A549 (cell line): ENCODE measurements at regions not wholly inside any gene's neighbourhood (a gene's known extent, or its start where the extent isn't known, plus 50 kb on each side); places are given as distances from the start of the nearest gene placed in this dataset.

Experiments
- ATAC-seq, 2 experiments: fragments of 200-7000 bp in 1 of 2; fragments of >200 bp in 1 of 2; cut with Nextera tagmentation in 1 of 2; cut with Tn5 transposase in 1 of 2; 3 replicates each; pipeline versions ENCODE4 v1.8.0 to v1.9.1; 2018 to 2020; ENCODE audit warnings: mild to moderate bottlenecking in 1 of 2, moderate library complexity in 1 of 2
- CTCF ChIA-PET: fragments of 300-600 bp; sonication (Branson Sonifier 250); formaldehyde crosslinking; extraction: SDS; loops from one replicate; lab custom pipeline; 2021; ENCODE audit warnings: antibody characterized with exemption, inconsistent platforms; lab: Yijun Ruan, JAX
- POLR2A ChIA-PET: fragments of 350-600 bp; formaldehyde crosslinking; extraction: SDS; loops from one replicate; lab custom pipeline; 2021; ENCODE audit warnings: antibody characterized with exemption, inconsistent platforms; lab: Yijun Ruan, JAX
- DNase-seq, 2 experiments: peaks; one replicate each; pipeline versions ENCODE4 v3.0.0 to v3.0.0-alpha.2; 2011 to 2016; ENCODE audit warnings: low read depth in 1 of 2, low spot score in 1 of 2
- FAIRE-seq: peaks from 2 replicates; lab custom pipeline; 2011; peaks lifted over from hg19 to GRCh38; lab: Jason Lieb, UNC
- H3K27ac ChIP-seq, 2 experiments: fragments of >200 bp; sonication (Bioruptor Twin); formaldehyde crosslinking; 3 replicates each; pipeline ENCODE4 v1.5.1; 2016 to 2017
- H3K4me1 ChIP-seq: fragments of >200 bp; sonication (Bioruptor Twin); formaldehyde crosslinking; 3 replicates; pipeline ENCODE4 v1.6.1; 2016
- H3K4me2 ChIP-seq: fragments of >200 bp; sonication (Bioruptor Twin); formaldehyde crosslinking; 3 replicates; pipeline ENCODE4 v1.6.1; 2016
- H3K4me3 ChIP-seq: fragments of >200 bp; sonication (Bioruptor Twin); formaldehyde crosslinking; 3 replicates; pipeline ENCODE4 v1.5.1; 2016
- H3K9me3 ChIP-seq: fragments of >200 bp; sonication (Bioruptor Twin); formaldehyde crosslinking; 3 replicates; pipeline ENCODE4 v1.6.1; 2016
- BCL3 ChIP-seq: fragments of >200 bp; sonication (Bioruptor Twin); formaldehyde crosslinking; IDR thresholded peaks from 3 replicates; pipeline ENCODE4 v1.6.1; 2016
- BHLHE40 ChIP-seq: IDR thresholded peaks from 2 replicates; pipeline ENCODE4 v1.6.1; 2012; ENCODE audit warnings: low read depth, low read length, inconsistent platforms
- CBX2 ChIP-seq: fragments of 200-600 bp; sonication (generic); IDR thresholded peaks from 2 replicates; pipeline ENCODE4 v1.6.1; 2016; ENCODE audit warnings: low read depth, mild to moderate bottlenecking, borderline replicate concordance
- CBX8 ChIP-seq: fragments of 200-600 bp; sonication (generic); IDR thresholded peaks from 2 replicates; pipeline ENCODE4 v1.6.1; 2016
- CHD2 ChIP-seq: fragments of 150-350 bp; IDR thresholded peaks from 2 replicates; pipeline ENCODE4 v1.6.1; 2014; ENCODE audit warnings: low read length; ENCODE audit not compliant: partially characterized antibody
- CHD4 ChIP-seq: fragments of 200-600 bp; sonication (generic); IDR thresholded peaks from 2 replicates; pipeline ENCODE4 v1.6.1; 2016; ENCODE audit warnings: antibody characterized with exemption, mild to moderate bottlenecking, borderline replicate concordance
- ELK1 ChIP-seq: fragments of 150-350 bp; IDR thresholded peaks from 2 replicates; pipeline ENCODE4 v1.6.1; 2014; ENCODE audit warnings: low read depth, mild to moderate bottlenecking, low read length
- FOSB ChIP-seq: fragments of 250-450 bp; sonication (Bioruptor Pico); IDR thresholded peaks from 2 replicates; pipeline ENCODE4 v1.5.0; 2020; ENCODE audit warnings: mild to moderate bottlenecking, moderate library complexity
- FOSL2 ChIP-seq, 2 experiments: fragments of 450-650 bp in 1 of 2; fragments of >200 bp in 1 of 2; sonication (Bioruptor Twin) in 1 of 2; formaldehyde crosslinking; IDR thresholded peaks; 2 replicates each; pipeline versions ENCODE4 v1.5.0 to v1.6.1; 2016 to 2020; ENCODE audit warnings: mild to moderate bottlenecking in 1 of 2, moderate library complexity in 1 of 2
- GATA3 ChIP-seq: IDR thresholded peaks from 2 replicates; pipeline ENCODE4 v1.6.1; 2012; ENCODE audit warnings: borderline replicate concordance
- HMGXB4 ChIP-seq: fragments of 250-450 bp; sonication (Bioruptor Pico); IDR thresholded peaks from 2 replicates; pipeline ENCODE4 v1.5.0; 2021; ENCODE audit warnings: mild to moderate bottlenecking, moderate library complexity, borderline replicate concordance
- HOXB13 ChIP-seq: fragments of 250-450 bp; sonication (Bioruptor Pico); IDR thresholded peaks from 2 replicates; pipeline ENCODE4 v1.5.0; 2020; ENCODE audit warnings: low read depth, mild to moderate bottlenecking, moderate library complexity
- HOXB5 ChIP-seq: fragments of 250-450 bp; sonication (Bioruptor Pico); IDR thresholded peaks from 2 replicates; pipeline ENCODE4 v1.5.0; 2020; ENCODE audit warnings: mild to moderate bottlenecking, moderate library complexity
- JUN ChIP-seq, 2 experiments: fragments of >200 bp; sonication (Bioruptor Twin); formaldehyde crosslinking; IDR thresholded peaks; 2 replicates in 1 of 2; 3 replicates in 1 of 2; pipeline ENCODE4 v1.6.1; 2016 to 2017
- JUNB ChIP-seq: fragments of >200 bp; sonication (Bioruptor Twin); formaldehyde crosslinking; IDR thresholded peaks from 2 replicates; pipeline ENCODE4 v1.6.1; 2016
- KDM5A ChIP-seq: fragments of 200-600 bp; sonication (generic); IDR thresholded peaks from 2 replicates; pipeline ENCODE4 v1.6.1; 2016; ENCODE audit warnings: antibody characterized with exemption, mild to moderate bottlenecking
- MAFK ChIP-seq: fragments of 450-650 bp; IDR thresholded peaks from 2 replicates; pipeline ENCODE4 v1.6.1; 2014; ENCODE audit not compliant: partially characterized antibody
- MAX ChIP-seq: IDR thresholded peaks from 2 replicates; pipeline ENCODE4 v1.6.1; 2012
- MAZ ChIP-seq: fragments of 150-350 bp; IDR thresholded peaks from 2 replicates; pipeline ENCODE4 v1.6.1; 2014; ENCODE audit warnings: antibody characterized with exemption, low read depth, low read length, borderline replicate concordance
- MYC ChIP-seq: IDR thresholded peaks from 2 replicates; pipeline ENCODE4 v1.6.1; 2012; ENCODE audit warnings: mild to moderate bottlenecking, inconsistent platforms, low read length, improper control_type of control experiment, borderline replicate concordance
- NFE2L2 ChIP-seq: fragments of 150-350 bp; conservative IDR thresholded peaks from 2 replicates; pipeline ENCODE4 v1.6.1; 2014; ENCODE audit warnings: low read length
- NR3C1 ChIP-seq: fragments of >200 bp; sonication (Bioruptor Twin); formaldehyde crosslinking; IDR thresholded peaks from 3 replicates; pipeline ENCODE4 v1.6.1; 2017
- PBX3 ChIP-seq: IDR thresholded peaks from 2 replicates; pipeline ENCODE4 v1.6.1; 2012
- POLR2A ChIP-seq: IDR thresholded peaks from 2 replicates; pipeline ENCODE4 v1.6.1; 2012; ENCODE audit warnings: mild to moderate bottlenecking, low read length
- RAD21 ChIP-seq, 2 experiments: fragments of >200 bp in 1 of 2; sonication (Bioruptor Twin) in 1 of 2; formaldehyde crosslinking in 1 of 2; IDR thresholded peaks in 1 of 2; conservative IDR thresholded peaks in 1 of 2; 2 replicates in 1 of 2; 3 replicates in 1 of 2; pipeline ENCODE4 v1.6.1; 2012 to 2018; ENCODE audit warnings: inconsistent platforms in 1 of 2
- RARB ChIP-seq: fragments of 250-450 bp; sonication (Bioruptor Pico); IDR thresholded peaks from 2 replicates; pipeline ENCODE4 v1.8.0; 2021; ENCODE audit warnings: mild to moderate bottlenecking, moderate library complexity
- SMC3 ChIP-seq: fragments of >200 bp; sonication (Bioruptor Twin); formaldehyde crosslinking; IDR thresholded peaks from 3 replicates; pipeline ENCODE4 v1.6.1; 2018; ENCODE audit warnings: inconsistent platforms
- TFCP2L1 ChIP-seq: fragments of 250-450 bp; sonication (Bioruptor Pico); IDR thresholded peaks from 2 replicates; pipeline ENCODE4 v1.5.0; 2021; ENCODE audit warnings: mild to moderate bottlenecking
- USF2 ChIP-seq: fragments of 450-650 bp; IDR thresholded peaks from 2 replicates; pipeline ENCODE4 v1.6.1; 2014; ENCODE audit warnings: antibody characterized with exemption
- ZFP36 ChIP-seq: fragments of 450-650 bp; IDR thresholded peaks from 2 replicates; pipeline ENCODE4 v1.6.1; 2014; ENCODE audit warnings: borderline replicate concordance; ENCODE audit not compliant: partially characterized antibody
- WGBS: methylation state at CpG from one replicate; pipeline ENCODE4 v1.1.6; 2017; ENCODE audit errors: missing lambda C conversion rate; 5-methylcytosine and 5-hydroxymethylcytosine counted together

- POLR2A ChIA-PET: no interaction called here
These were observed 142.3 kb upstream of the CPNE8 start for GRCh38 chr12:39047539-39048262.

GRCh38 chr12:39044754-39045153, 139.4 kb upstream of the CPNE8 start:
- CTCF ChIA-PET: interaction anchor here (1.2 kb wide), 1 partner anchor 125 kb away, joined by 3 read pairs; no protein-coding TSS in a partner anchor
- no peak overlapping the region for H3K27ac ChIP-seq
- no peaks in the 10 kb centered on the region for H3K4me1 ChIP-seq
- TF ChIP-seq NR3C1 (no peak), HOXB5 (CRISPR knock-in tag) (no peak), BHLHE40 (no peak), JUNB (no peak), MYC (no peak), SMC3 (no peak), MAX (no peak), CBX8 (no peak), PBX3 (no peak), CBX2 (no peak), HOXB13 (no peak), CHD2 (no peak), JUN (IDR thresholded peaks at IDR 0.05) (no peak), KDM5A (no peak), ELK1 (no peak), CHD4 (no peak)
- H3K4me3 ChIP-seq: no peak overlapping the region
- no peak for FAIRE-seq
- 47% methylated on average over 3 of the region's 3 CpGs for WGBS
- POLR2A ChIA-PET: no interaction called here
- no peak overlapping the region for H3K4me2 ChIP-seq
- no peak for ATAC-seq
- H3K9me3 ChIP-seq: no peaks in the 10 kb centered on the region
- DNase-seq: no peak

More at GRCh38 chr12:39047539-39048262, 142.3 kb upstream of the CPNE8 start:
- Histone ChIP-seq H3K4me1 (no peaks in the 10 kb centered on the region), H3K27ac (no peak overlapping the region), H3K4me3 (no peak overlapping the region), H3K9me3 (no peaks in the 10 kb centered on the region), H3K4me2 (no peak overlapping the region)
- WGBS: 57% methylated on average over 8 of the region's 8 CpGs
- FAIRE-seq (no peak), DNase-seq (no peak), ATAC-seq (no peak)
- CTCF ChIA-PET: no interaction called here
- TF ChIP-seq POLR2A: no peak
- no peak for TF ChIP-seq MAZ
- no peak for TF ChIP-seq USF2
- TF ChIP-seq RARB (CRISPR knock-in tag): no peak
- TF ChIP-seq RAD21 (conservative IDR thresholded peaks at IDR 0.05 in 1 of 2, IDR thresholded peaks at IDR 0.05 in 1 of 2): no peak
- no peak for TF ChIP-seq NFE2L2
- no peak for TF ChIP-seq JUNB
- TF ChIP-seq MYC: no peak
- TF ChIP-seq BHLHE40: no peak
- TF ChIP-seq NR3C1: no peak
- no peak for TF ChIP-seq HMGXB4 (CRISPR knock-in tag)
- no peak for TF ChIP-seq GATA3
- TF ChIP-seq ZFP36: no peak
- TF ChIP-seq FOSB (CRISPR knock-in tag): no peak
- no peak for TF ChIP-seq CBX2
- TF ChIP-seq MAFK: no peak
- no peak for TF ChIP-seq FOSL2 (IDR thresholded peaks at IDR 0.05)
- TF ChIP-seq FOSL2 (CRISPR knock-in tag; IDR thresholded peaks at IDR 0.05): no peak
- TF ChIP-seq BCL3: no peak
- no peak for TF ChIP-seq TFCP2L1 (CRISPR knock-in tag)
